SK-N-MC (cell line): ENCODE measurements at regions not wholly inside any gene's neighbourhood (a gene's known extent, or its start where the extent isn't known, plus 50 kb on each side); places are given as distances from the start of the nearest gene placed in this dataset.

Experiments
- EZH2 ChIP-seq: fragments of 200-600 bp; sonication (generic); IDR thresholded peaks from one replicate; pipeline ENCODE4 v1.6.1; 2017; ENCODE audit warnings: antibody characterized with exemption
- POLR2AphosphoS5 ChIP-seq: IDR thresholded peaks from 2 replicates; pipeline ENCODE4 v1.6.1; 2012; ENCODE audit warnings: mild to moderate bottlenecking, low read depth, low read length, borderline replicate concordance

- TF ChIP-seq EZH2, result no peak
- TF ChIP-seq POLR2AphosphoS5, result no peak
Measured at GRCh38 chr5:20528471-20528870, 540.5 kb upstream of the CDH18 start.
